C4-2B (cell line): ENCODE measurements at regions not wholly inside any gene's neighbourhood (a gene's known extent, or its start where the extent isn't known, plus 50 kb on each side); places are given as distances from the start of the nearest gene placed in this dataset.

ENCODE experiments used
- ZFX ChIP-seq: fragments of 450-650 bp; IDR thresholded peaks from 2 replicates; pipeline ENCODE4 v1.6.1; 2017
- TF ChIP-seq, protein P1 (sequence below): fragments of 450-650 bp; conservative IDR thresholded peaks from 2 replicates; pipeline ENCODE4 v1.5.1; 2017; ENCODE audit warnings: mild to moderate bottlenecking

DNA sequence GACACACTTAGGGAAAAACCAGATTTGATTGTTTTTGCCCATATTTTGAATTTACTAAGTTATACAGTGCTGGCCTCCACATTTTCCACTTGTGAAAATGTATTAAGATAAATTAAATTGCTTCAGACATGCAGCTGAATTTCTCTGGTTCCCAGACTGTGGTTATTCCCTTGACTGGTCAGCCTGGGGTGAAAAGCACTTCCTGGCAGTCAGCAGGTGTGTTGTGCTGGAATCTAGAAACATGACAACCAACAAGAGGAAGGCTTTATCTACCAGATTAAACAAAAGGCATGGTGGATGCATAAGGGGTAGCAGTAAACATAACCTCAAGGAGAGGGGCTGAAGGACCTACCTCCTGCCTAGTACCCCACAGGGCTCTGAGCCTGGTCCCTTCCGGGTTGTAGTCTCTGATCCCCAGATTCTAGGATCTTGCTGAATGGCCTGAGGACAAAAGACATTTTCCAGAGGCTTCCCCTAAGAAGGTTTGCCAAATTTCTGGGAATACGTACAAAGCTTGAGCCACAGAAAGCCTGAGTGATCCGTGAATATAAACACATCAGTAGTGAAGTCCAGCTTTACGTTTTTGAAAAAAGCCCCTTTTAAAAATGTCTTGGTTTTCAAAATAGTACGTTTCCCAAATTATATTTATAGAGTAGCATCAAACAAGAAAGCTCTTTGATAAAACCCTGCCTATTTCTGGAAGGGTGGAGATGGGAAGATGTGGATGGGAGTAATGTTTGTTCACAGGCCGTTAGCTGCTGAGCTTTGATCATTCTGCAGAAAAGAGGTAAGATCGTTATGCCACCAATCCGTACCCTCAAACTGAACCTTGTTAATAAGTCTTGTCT lies 133.4 kb downstream of the LACC1 start:
- TF ChIP-seq, protein P1, sequence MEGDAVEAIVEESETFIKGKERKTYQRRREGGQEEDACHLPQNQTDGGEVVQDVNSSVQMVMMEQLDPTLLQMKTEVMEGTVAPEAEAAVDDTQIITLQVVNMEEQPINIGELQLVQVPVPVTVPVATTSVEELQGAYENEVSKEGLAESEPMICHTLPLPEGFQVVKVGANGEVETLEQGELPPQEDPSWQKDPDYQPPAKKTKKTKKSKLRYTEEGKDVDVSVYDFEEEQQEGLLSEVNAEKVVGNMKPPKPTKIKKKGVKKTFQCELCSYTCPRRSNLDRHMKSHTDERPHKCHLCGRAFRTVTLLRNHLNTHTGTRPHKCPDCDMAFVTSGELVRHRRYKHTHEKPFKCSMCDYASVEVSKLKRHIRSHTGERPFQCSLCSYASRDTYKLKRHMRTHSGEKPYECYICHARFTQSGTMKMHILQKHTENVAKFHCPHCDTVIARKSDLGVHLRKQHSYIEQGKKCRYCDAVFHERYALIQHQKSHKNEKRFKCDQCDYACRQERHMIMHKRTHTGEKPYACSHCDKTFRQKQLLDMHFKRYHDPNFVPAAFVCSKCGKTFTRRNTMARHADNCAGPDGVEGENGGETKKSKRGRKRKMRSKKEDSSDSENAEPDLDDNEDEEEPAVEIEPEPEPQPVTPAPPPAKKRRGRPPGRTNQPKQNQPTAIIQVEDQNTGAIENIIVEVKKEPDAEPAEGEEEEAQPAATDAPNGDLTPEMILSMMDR: no peak
- no peak for TF ChIP-seq ZFX
